Mesothelial cell of epicardium (in vitro differentiated cells): ENCODE measurements at regions not wholly inside any gene's neighbourhood (a gene's known extent, or its start where the extent isn't known, plus 50 kb on each side); places are given as distances from the start of the nearest gene placed in this dataset.
"Not testable (repeated sequence)": the region's sequence is repeated elsewhere in the genome, so short reads cannot be mapped to it uniquely, and the experiment has no call there.

ENCODE experiments used
- DNase-seq, 2 experiments: peaks; one replicate each; pipeline ENCODE4 v3.0.0; 2021; ENCODE audit warnings: low spot score in 2 of 2; ENCODE audit not compliant: unreplicated experiment in 2 of 2
- H3K27ac Mint-ChIP-seq: 2 replicates; pipeline ENCODE4 v1.8.0; 2021; ENCODE audit warnings: mixed read lengths
- H3K27me3 Mint-ChIP-seq: 2 replicates; pipeline ENCODE4 v1.8.0; 2021; ENCODE audit warnings: low read depth, mixed read lengths
- H3K36me3 Mint-ChIP-seq: 2 replicates; pipeline ENCODE4 v1.8.0; 2021; ENCODE audit warnings: mixed read lengths
- H3K4me1 Mint-ChIP-seq: 2 replicates; pipeline ENCODE4 v1.8.0; 2021; ENCODE audit warnings: mixed read lengths
- H3K4me3 Mint-ChIP-seq: 2 replicates; pipeline ENCODE4 v1.8.0; 2021; ENCODE audit warnings: mild to moderate bottlenecking, moderate library complexity, mixed read lengths
- H3K9me3 Mint-ChIP-seq: 2 replicates; pipeline ENCODE4 v1.8.0; 2021; ENCODE audit warnings: mixed read lengths
- CTCF ChIP-seq: fragments of 200-600 bp; sonication (generic); IDR thresholded peaks from one replicate; pipeline ENCODE4 v1.5.0; 2021; ENCODE audit warnings: antibody characterized with exemption; ENCODE audit not compliant: unreplicated experiment

- TF ChIP-seq CTCF: no peak
- Mint-ChIP-seq H3K9me3 (peaks cover 19% of the 10 kb centered on the region), H3K36me3 (peaks cover 4% of the 10 kb centered on the region), H3K27me3 (no peaks in the 10 kb centered on the region), H3K27ac (no peak overlapping the region), H3K4me3 (no peak overlapping the region), H3K4me1 (peaks cover 5% of the 10 kb centered on the region)
- no peak for DNase-seq
Observed at GRCh38 chr16:88310796-88311605, 71.8 kb upstream of the ZNF469 start.

- H3K27ac Mint-ChIP-seq, H3K27me3 Mint-ChIP-seq, H3K4me1 Mint-ChIP-seq, DNase-seq, H3K4me3 Mint-ChIP-seq, H3K36me3 Mint-ChIP-seq: not testable (repeated sequence)
- peaks cover 19% of the 10 kb centered on the region for H3K9me3 Mint-ChIP-seq
Observed at GRCh38 chr16:88311860-88312259, 70.9 kb upstream of the ZNF469 start.

- Mint-ChIP-seq H3K36me3 (peaks cover 4% of the 10 kb centered on the region), H3K4me3 (no peak overlapping the region), H3K4me1 (peaks cover 7% of the 10 kb centered on the region), H3K27ac (no peak overlapping the region), H3K27me3 (no peaks in the 10 kb centered on the region), H3K9me3 (peaks cover 15% of the 10 kb centered on the region)
- no peak for TF ChIP-seq CTCF
- no peak for DNase-seq
Observed at GRCh38 chr16:88312732-88313131, 70.0 kb upstream of the ZNF469 start.

GRCh38 chr16:88314991-88315542 lies 67.7 kb upstream of the ZNF469 start:
- Mint-ChIP-seq H3K4me1 (peaks cover 13% of the 10 kb centered on the region), H3K4me3 (no peak overlapping the region), H3K27me3 (no peaks in the 10 kb centered on the region), H3K27ac (no peak overlapping the region), H3K36me3 (peaks cover 4% of the 10 kb centered on the region), H3K9me3 (peaks cover 10% of the 10 kb centered on the region)
- no peak for DNase-seq
- no peak for TF ChIP-seq CTCF

- Mint-ChIP-seq H3K36me3 (peaks cover 4% of the 10 kb centered on the region), H3K27me3 (no peaks in the 10 kb centered on the region), H3K4me1 (peaks cover 13% of the 10 kb centered on the region), H3K27ac (no peak overlapping the region), H3K9me3 (peaks cover 10% of the 10 kb centered on the region), H3K4me3 (no peak overlapping the region)
- no peak for TF ChIP-seq CTCF
- DNase-seq: no peak
Observed at GRCh38 chr16:88315543-88316105, 67.1 kb upstream of the ZNF469 start.

GRCh38 chr16:88316151-88316550 lies 66.6 kb upstream of the ZNF469 start:
- no peak for TF ChIP-seq CTCF

More at GRCh38 chr16:88316151-88316550, 66.6 kb upstream of the ZNF469 start:
- Mint-ChIP-seq H3K4me3 (no peak overlapping the region), H3K27ac (no peak overlapping the region), H3K36me3 (peaks cover 4% of the 10 kb centered on the region), H3K4me1 (peaks cover 13% of the 10 kb centered on the region), H3K9me3 (peaks cover 10% of the 10 kb centered on the region), H3K27me3 (no peaks in the 10 kb centered on the region)
- DNase-seq: no peak
